ENCODE measurements at regions not wholly inside any gene's neighbourhood (a gene's known extent, or its start where the extent isn't known, plus 50 kb on each side); places are given as distances from the start of the nearest gene placed in this dataset.
"Not testable (repeated sequence)": the region's sequence is repeated elsewhere in the genome, so short reads cannot be mapped to it uniquely, and the experiment has no call there.

DNA sequence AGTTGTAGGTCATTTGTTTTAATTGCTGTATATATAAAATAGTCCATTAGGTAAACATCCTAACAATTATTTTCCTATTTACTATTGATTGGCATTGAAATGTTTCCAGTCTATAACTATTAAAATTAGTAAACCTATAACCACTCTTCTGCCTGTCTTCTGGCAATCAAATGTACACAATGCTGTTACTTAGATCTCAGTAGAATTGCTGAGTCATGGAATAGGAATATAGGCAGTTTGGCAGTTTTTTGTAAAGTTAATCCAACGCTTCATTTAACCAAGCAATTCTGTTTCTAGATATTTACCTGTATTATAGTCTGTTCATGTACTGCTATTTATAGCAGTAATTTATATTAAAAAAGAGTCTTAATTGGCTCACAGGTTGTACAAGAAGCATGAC is 518.1 kb downstream of the DCDC2C start:
- DNase-seq (ENCODE audit: insufficient read length, low spot score): no peak
- no peak for FAIRE-seq

DNA sequence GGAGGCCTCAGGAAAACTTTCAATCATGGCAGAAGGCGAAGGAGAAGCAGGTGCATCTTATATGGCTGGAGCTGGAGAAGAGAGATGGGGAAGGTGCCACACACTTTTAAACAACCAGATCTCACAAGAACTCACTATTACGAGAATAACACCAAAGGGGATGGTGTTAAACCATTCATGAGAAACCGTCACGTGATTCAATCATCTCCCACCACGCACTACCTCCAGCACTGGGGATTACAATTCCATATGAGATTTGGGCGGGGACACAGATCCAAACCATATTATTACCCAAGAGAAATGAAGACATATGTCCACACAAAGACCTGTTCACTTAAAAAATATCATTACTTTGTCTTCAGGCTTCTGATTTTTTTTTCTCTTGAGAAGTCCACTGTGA is 518.5 kb downstream of the DCDC2C start:
- no peak for FAIRE-seq

GRCh38 chr2:4244422-4244821 is 541.0 kb downstream of the DCDC2C start:
- not testable (repeated sequence) for FAIRE-seq; DNase-seq (ENCODE audit: insufficient read length, low spot score)

More for the DNA sequence above, 518.5 kb downstream of the DCDC2C start:
- no peak for DNase-seq (ENCODE audit: insufficient read length, low spot score)

DNA sequence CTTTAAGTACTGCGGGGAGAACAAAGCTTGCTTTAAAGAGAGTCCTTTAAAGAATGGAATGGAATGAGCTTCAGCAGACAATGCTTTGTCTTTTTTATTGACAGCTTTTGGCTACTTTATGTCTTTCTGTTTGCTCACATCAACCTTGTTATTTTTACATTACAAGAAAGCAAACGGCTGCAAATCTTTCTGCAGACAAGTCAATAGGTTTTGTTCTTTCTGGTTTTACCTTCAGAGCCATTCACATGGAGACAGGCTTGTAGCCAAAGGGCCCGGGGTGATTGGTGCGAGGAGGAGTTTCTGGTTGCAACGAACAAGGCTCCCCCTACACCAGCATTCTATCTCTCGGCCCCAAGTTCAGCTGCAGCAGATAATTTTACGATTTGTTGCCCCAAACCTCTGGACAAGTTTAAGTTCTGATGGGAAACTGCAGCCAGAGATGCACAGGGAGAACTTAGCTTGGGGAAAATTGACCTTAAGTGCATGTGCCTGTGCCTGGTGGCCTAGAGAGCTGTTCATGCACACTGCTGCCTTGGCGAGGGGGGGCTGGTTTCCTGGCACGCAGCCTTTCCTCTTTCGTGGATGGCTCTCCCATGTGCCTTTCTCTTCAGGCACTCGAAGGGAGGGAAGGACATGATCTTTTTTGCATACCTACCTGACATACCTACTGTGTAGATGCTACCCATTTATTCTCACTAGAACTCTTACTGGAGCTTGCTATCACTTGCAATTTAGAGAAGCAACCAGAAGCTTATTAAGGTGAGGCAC is 543.2 kb downstream of the DCDC2C start:
- FAIRE-seq: no peak
- no peak for DNase-seq (ENCODE audit: insufficient read length, low spot score)

DNA sequence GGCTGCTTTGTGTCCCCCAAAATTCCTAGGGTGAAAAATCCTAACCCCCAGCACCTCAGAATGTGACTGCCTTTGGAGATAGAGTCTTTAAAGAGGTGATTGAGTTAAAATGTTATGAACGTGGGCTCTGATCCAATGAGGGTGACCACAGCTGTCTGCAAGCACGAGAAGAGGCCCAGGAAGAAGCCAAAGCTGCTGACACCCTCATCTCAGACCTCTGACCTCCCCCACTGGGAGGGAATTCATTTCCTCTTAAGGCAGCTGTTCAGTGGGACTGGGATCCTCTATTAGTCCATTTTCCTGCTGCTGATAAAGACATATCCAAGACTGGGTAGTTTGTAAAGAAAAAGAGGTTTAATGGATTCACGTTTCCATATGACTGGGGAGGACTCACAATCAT is 544.4 kb downstream of the DCDC2C start:
- DNase-seq (ENCODE audit: insufficient read length, low spot score) (no peak), FAIRE-seq (no peak)

DNA sequence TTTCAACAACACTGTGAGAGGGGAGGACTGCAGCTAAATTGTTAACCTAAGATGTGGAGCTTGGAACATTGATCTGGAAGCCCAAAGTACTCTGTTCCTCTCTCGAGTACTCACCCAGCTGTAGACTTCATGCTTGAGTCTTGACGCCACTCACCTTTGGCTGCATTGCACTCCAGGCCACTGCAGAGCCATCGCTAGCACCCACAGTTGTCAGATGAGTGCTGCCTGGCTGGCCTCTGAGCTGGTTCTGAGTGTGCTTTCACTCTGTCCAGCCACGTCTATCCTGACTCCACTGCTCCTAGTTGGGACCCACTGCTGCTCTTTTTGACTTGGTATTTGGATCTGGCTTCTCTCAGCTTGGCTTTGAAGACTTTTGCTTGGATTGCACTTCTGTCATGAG is 552.1 kb downstream of the DCDC2C start:
- FAIRE-seq (no peak), DNase-seq (ENCODE audit: insufficient read length, low spot score) (no peak)

DNA sequence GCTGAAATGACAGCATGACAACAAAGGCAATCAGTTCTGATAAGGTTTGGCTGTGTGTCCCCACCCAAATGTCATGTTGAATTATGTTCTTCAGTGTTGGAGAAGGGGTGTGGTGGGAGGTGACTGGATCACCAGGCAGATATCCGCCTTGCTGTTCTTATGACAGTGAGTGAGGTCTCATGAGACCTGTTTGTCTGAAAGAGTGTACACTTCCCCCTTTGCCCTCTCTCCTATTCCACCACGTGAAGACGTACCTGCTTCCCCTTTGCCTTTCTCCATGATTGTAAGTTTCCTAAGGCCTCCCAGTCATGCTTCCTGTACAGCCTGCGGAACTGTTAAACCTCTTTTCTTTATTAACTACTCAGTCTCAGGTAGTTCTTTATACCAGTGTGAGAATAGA is 553.0 kb downstream of the DCDC2C start:
- DNase-seq (ENCODE audit: insufficient read length, low spot score) (no peak), FAIRE-seq (no peak)

DNA sequence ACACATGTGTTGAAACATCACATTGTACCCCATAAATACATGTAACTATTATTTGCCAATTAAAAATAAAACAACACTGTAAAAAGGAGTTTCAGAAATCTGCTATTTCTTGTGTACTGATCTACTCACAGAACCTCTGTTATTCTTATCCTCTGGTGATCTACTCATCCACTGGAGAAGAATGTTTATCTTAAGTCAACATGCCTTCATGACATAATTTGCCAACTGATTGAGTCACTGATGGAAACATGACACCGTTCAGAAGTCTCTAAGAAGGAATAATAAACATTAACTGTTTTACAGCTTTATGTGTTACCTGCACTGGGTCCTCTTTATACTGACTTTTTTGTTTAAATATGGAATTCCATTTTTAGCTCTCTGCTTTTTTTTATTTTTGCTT is 555.2 kb downstream of the DCDC2C start:
- FAIRE-seq (no peak), DNase-seq (ENCODE audit: insufficient read length, low spot score) (no peak)

GRCh38 chr2:4265936-4266335 is 562.6 kb downstream of the DCDC2C start:
- FAIRE-seq: no peak

DNA sequence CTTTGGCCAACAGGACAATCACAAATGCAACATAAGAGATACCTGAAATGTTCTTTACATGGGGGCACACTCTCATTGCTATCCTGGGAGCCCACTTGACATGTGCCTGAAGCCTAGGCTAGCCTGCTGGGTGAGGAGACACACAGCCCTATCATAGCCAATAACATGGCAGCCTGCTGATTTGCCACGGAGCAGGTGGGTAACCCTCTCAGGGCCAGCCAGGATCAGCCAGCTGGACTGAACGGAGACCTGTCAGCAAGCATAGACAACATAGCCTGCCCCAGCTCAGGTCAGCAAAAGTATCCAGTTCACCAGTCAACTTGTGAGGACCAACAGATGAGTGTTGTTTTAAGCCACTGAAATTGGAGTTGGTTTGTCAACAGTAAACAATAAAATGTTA is 566.5 kb downstream of the DCDC2C start:
- DNase-seq (ENCODE audit: insufficient read length, low spot score): no peak
- no peak for FAIRE-seq

More at GRCh38 chr2:4265936-4266335, 562.6 kb downstream of the DCDC2C start:
- no peak for DNase-seq (ENCODE audit: insufficient read length, low spot score)

DNA sequence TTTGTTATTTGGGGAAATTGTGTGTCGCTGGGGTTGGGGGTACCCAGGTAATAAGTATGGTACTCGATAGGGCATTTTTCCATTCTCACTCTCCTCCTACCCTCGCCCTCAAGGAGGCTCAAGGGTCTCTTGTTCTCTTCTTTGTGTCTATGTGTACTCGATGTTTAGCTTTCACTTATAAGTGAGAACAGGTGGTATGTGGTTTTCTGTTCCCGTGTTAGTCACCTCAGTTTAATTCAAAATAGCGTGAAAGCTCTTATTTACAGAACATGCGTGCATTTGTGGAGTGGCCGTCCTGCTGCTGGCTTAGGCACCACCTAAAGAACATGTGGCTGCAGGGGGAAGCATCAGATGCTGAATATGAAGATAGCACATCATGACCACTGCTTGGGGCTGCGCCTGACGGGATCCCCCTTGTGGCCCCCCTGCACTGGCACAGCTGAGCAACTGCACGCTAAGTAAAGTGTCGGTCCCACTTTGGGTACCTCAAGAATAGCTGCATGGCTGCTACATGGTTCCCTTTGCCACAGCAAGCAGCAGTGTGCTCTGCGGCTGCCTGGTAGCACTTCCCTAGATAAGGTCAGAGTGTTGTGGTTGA is 569.0 kb downstream of the DCDC2C start:
- no peak for FAIRE-seq
- no peak for DNase-seq (ENCODE audit: insufficient read length, low spot score)

DNA sequence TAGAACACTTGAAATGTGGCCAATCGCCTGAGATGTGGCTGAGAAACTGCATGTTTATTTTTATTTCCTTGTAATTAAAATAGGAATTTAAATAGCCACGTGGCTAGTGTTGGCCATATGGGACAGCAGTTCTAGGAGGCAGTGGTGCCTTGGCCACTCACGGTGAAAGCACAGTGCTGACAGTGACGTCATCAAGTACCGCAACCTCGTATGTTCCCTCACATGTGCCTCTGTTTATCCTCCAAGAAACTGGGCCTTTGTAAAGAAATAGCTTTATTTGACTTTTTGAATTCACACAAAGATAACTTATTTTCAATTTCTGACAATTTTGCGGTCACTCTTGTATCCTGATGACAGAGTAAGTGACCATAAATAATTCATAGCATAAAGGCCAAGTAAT is 575.0 kb downstream of the DCDC2C start:
- FAIRE-seq: no peak
- DNase-seq (ENCODE audit: insufficient read length, low spot score): no peak

GRCh38 chr2:4279431-4279830 is 576.1 kb downstream of the DCDC2C start:
- FAIRE-seq (no peak), DNase-seq (ENCODE audit: insufficient read length, low spot score) (no peak)

DNA sequence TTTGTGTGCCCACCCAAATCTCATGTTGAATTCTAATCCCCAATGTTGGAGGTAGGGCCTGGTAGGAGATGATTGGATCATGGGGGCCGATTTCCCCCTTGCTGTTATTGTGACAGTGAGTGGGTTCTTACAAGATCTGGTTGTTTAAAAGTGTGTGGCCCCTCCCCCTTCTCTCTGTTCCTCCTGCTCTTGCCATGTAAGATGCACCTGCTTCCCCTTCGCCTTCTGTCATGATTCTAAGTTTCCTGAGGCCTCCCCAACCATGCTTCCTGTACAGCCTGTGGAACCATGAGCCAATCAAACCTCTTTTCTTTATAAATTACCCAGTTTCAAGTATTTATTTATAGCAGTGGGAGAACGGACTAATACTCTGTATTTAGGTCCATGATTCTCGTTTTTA is 588.1 kb downstream of the DCDC2C start:
- FAIRE-seq: no peak

GRCh38 chr2:4295680-4296079 is 592.3 kb downstream of the DCDC2C start:
- DNase-seq (ENCODE audit: insufficient read length, low spot score) (no peak), FAIRE-seq (no peak)

More for the DNA sequence above, 588.1 kb downstream of the DCDC2C start:
- DNase-seq (ENCODE audit: insufficient read length, low spot score): no peak

GRCh38 chr2:4300616-4301015 is 597.2 kb downstream of the DCDC2C start:
- DNase-seq (ENCODE audit: insufficient read length, low spot score) (no peak), FAIRE-seq (no peak)

- FAIRE-seq: no peak
- no peak for DNase-seq (ENCODE audit: insufficient read length, low spot score)
These were observed 621.2 kb downstream of the DCDC2C start for GRCh38 chr2:4324531-4324930.

GRCh38 chr2:4336864-4337263 is 633.5 kb downstream of the DCDC2C start:
- DNase-seq (ENCODE audit: insufficient read length, low spot score) (no peak), FAIRE-seq (no peak)

DNA sequence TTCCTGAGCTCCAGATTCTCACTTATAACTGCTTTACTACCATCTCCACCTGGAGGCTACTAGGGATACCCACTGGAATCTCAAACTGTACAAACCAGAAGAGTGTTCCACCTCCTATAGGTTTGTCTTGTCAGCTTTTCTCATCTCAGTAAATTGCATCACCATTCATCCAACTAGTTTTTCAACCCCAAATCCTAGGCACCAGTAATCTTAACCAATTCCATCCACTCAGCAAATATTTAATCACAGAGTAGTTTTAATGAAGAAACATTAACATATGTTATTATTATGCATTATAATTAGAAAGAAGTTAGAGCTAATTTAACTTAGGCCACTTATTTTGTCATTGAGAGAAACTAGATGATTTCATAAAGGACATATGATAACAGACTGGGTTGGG is 635.0 kb downstream of the DCDC2C start:
- no peak for DNase-seq (ENCODE audit: insufficient read length, low spot score)
- FAIRE-seq: no peak

GRCh38 chr2:4340536-4340935 is 637.2 kb downstream of the DCDC2C start:
- DNase-seq (ENCODE audit: insufficient read length, low spot score): no peak
- FAIRE-seq: no peak

- DNase-seq (ENCODE audit: insufficient read length, low spot score) (no peak), FAIRE-seq (no peak)
These were observed 643.3 kb downstream of the DCDC2C start for GRCh38 chr2:4346628-4347027.

GRCh38 chr2:4353668-4354067 is 650.3 kb downstream of the DCDC2C start:
- DNase-seq (ENCODE audit: insufficient read length, low spot score): no peak
- FAIRE-seq: no peak

All from GM19239 (cell line).